ENCODE measurements at regions not wholly inside any gene's neighbourhood (a gene's known extent, or its start where the extent isn't known, plus 50 kb on each side); places are given as distances from the start of the nearest gene placed in this dataset.

GRCh38 chr1:209045331-209046057 lies 538.0 kb upstream of the CAMK1G start:
- no peaks in the 10 kb centered on the region for H3K36me3 ChIP-seq
- H3K27ac ChIP-seq: no peak overlapping the region
- 73 to 84% methylated on average over 4 of the region's 4 CpGs for WGBS, 2 donors (ENCODE audit: low coverage in 1 of 2)
- no peak for ATAC-seq
- H3K4me3 ChIP-seq: no peak overlapping the region
- no peak for TF ChIP-seq EP300 (IDR thresholded peaks at IDR 0.05)
- no peak for TF ChIP-seq POLR2A (IDR thresholded peaks at IDR 0.05)
- no peak for TF ChIP-seq POLR2AphosphoS5 (IDR thresholded peaks at IDR 0.05)
- no peak for TF ChIP-seq CTCF (IDR thresholded peaks at IDR 0.05)
- H3K27me3 ChIP-seq: peaks cover under 1% of the 10 kb centered on the region
- H3K9me3 ChIP-seq: no peaks in the 10 kb centered on the region
- H3K4me1 ChIP-seq: no peaks in the 10 kb centered on the region

GRCh38 chr1:209046058-209046417 lies 537.5 kb upstream of the CAMK1G start:
- Histone ChIP-seq H3K27me3 (peaks cover 6% of the 10 kb centered on the region), H3K27ac (no peak overlapping the region), H3K9me3 (no peaks in the 10 kb centered on the region), H3K4me3 (no peak overlapping the region), H3K36me3 (no peaks in the 10 kb centered on the region), H3K4me1 (no peaks in the 10 kb centered on the region)
- TF ChIP-seq POLR2A (IDR thresholded peaks at IDR 0.05) (no peak), CTCF (IDR thresholded peaks at IDR 0.05) (no peak), POLR2AphosphoS5 (IDR thresholded peaks at IDR 0.05) (no peak), EP300 (IDR thresholded peaks at IDR 0.05) (no peak)
- no peak for ATAC-seq
- 89% methylated on average over 1 of the region's 1 CpG; no CpG with 5 or more reads in 1 of the 2 donors for WGBS, 2 donors (ENCODE audit: low coverage in 1 of 2)

GRCh38 chr1:209046935-209047334 lies 536.6 kb upstream of the CAMK1G start:
- H3K4me1 ChIP-seq: no peaks in the 10 kb centered on the region
- TF ChIP-seq POLR2AphosphoS5 (IDR thresholded peaks at IDR 0.05): no peak
- TF ChIP-seq CTCF (IDR thresholded peaks at IDR 0.05): no peak
- TF ChIP-seq EP300 (IDR thresholded peaks at IDR 0.05): no peak
- TF ChIP-seq POLR2A (IDR thresholded peaks at IDR 0.05): no peak
- WGBS, 2 donors (ENCODE audit: low coverage in 1 of 2): 91% methylated on average over 4 of the region's 4 CpGs
- ATAC-seq: no peak
- H3K4me3 ChIP-seq: no peak overlapping the region
- no peak overlapping the region for H3K27ac ChIP-seq
- no peaks in the 10 kb centered on the region for H3K9me3 ChIP-seq
- H3K36me3 ChIP-seq: no peaks in the 10 kb centered on the region
- H3K27me3 ChIP-seq: peaks cover 9% of the 10 kb centered on the region

- Histone ChIP-seq H3K27me3 (peaks cover 9% of the 10 kb centered on the region), H3K4me1 (no peaks in the 10 kb centered on the region), H3K9me3 (peaks cover 0 to 9% (median 0%) of the 10 kb centered on the region in 3 donors), H3K27ac (no peak overlapping the region), H3K4me3 (no peak overlapping the region), H3K36me3 (no peaks in the 10 kb centered on the region)
- TF ChIP-seq POLR2AphosphoS5 (IDR thresholded peaks at IDR 0.05) (no peak), CTCF (IDR thresholded peaks at IDR 0.05) (no peak), EP300 (IDR thresholded peaks at IDR 0.05) (no peak), POLR2A (IDR thresholded peaks at IDR 0.05) (no peak)
- 36 to 61% methylated on average over 5 of the region's 5 CpGs for WGBS, 2 donors (ENCODE audit: low coverage in 1 of 2)
- no peak for ATAC-seq
These were observed 534.4 kb upstream of the CAMK1G start for GRCh38 chr1:209048941-209049669.

- TF ChIP-seq POLR2A (IDR thresholded peaks at IDR 0.05): no peak
- no peak for TF ChIP-seq EP300 (IDR thresholded peaks at IDR 0.05)
- no peak for TF ChIP-seq POLR2AphosphoS5 (IDR thresholded peaks at IDR 0.05)
- TF ChIP-seq CTCF (IDR thresholded peaks at IDR 0.05): no peak
- ATAC-seq: no peak
- Histone ChIP-seq H3K27ac (no peak overlapping the region), H3K36me3 (no peaks in the 10 kb centered on the region), H3K4me1 (no peaks in the 10 kb centered on the region), H3K27me3 (peaks cover 9% of the 10 kb centered on the region), H3K9me3 (peaks cover 0 to 15% (median 0%) of the 10 kb centered on the region in 3 donors), H3K4me3 (no peak overlapping the region)
- no CpG with 5 or more reads among the region's 4 CpGs for WGBS, 2 donors (ENCODE audit: low coverage in 1 of 2)
These were observed 531.9 kb upstream of the CAMK1G start for GRCh38 chr1:209051570-209051969.
